Esophagus squamous epithelium (tissue), 5 donors: ENCODE measurements at regions not wholly inside any gene's neighbourhood (a gene's known extent, or its start where the extent isn't known, plus 50 kb on each side); places are given as distances from the start of the nearest gene placed in this dataset.

ENCODE experiments used
- DNase-seq: peaks from one replicate; lab custom pipeline; 2025; lab: John Stamatoyannopoulos, UW
- H3K27ac ChIP-seq, 4 donors: fragments of 200-600 bp; sonication (generic); one replicate each; pipeline ENCODE4 v1.5.1; 2016 to 2019; ENCODE audit warnings: mild to moderate bottlenecking in 1 of 4
- H3K27me3 ChIP-seq, 4 donors: fragments of 200-600 bp; sonication (generic); 1 replicate in 3 of 4; 2 replicates in 1 of 4; pipeline versions ENCODE4 v1.5.1 to v1.6.0; 2017 to 2021; ENCODE audit warnings: antibody characterized with exemption in 1 of 4
- H3K36me3 ChIP-seq, 3 donors: fragments of 200-600 bp; sonication (generic); one replicate each; pipeline ENCODE4 v1.5.1; 2016 to 2019
- H3K4me1 ChIP-seq, 3 donors: fragments of 200-600 bp; sonication (generic); one replicate each; pipeline ENCODE4 v1.5.1; 2017 to 2019
- H3K4me3 ChIP-seq, 4 donors: fragments of 200-600 bp; sonication (generic); 1 replicate in 3 of 4; 2 replicates in 1 of 4; pipeline ENCODE4 v1.5.1; 2016 to 2019; ENCODE audit warnings: mild to moderate bottlenecking in 2 of 4, moderate library complexity in 1 of 4
- H3K9me3 ChIP-seq, 3 donors: fragments of 200-600 bp; sonication (generic); one replicate each; pipeline ENCODE4 v1.5.1; 2016 to 2019
- POLR2A ChIP-seq, 4 donors: fragments of 450-650 bp; IDR thresholded peaks; one replicate each; pipeline ENCODE4 v1.6.1; 2017; ENCODE audit warnings: antibody characterized with exemption in 4 of 4, mild to moderate bottlenecking in 4 of 4, moderate library complexity in 3 of 4
- WGBS, 2 donors: methylation state at CpG; one replicate each; pipeline ENCODE4 v1.1.5; 2018; 5-methylcytosine and 5-hydroxymethylcytosine counted together
- intact Hi-C: fragments of 100-400 bp; cut with DNase I; formaldehyde crosslinking; loops from one replicate; pipeline ENCODE4 v1.15.0; 2022
- TF ChIP-seq, protein P1 (sequence below), 6 experiments: fragments of 450-650 bp in 4 of 6; fragments of 200-600 bp in 2 of 6; sonication (generic) in 2 of 6; IDR thresholded peaks; one replicate each; pipeline ENCODE4 v1.5.1; 2016 to 2019; ENCODE audit warnings: antibody characterized with exemption in 6 of 6, mild to moderate bottlenecking in 4 of 6, moderate library complexity in 4 of 6
- donor health status: DM: yes; HTN: yes; CAD: no.

DNA sequence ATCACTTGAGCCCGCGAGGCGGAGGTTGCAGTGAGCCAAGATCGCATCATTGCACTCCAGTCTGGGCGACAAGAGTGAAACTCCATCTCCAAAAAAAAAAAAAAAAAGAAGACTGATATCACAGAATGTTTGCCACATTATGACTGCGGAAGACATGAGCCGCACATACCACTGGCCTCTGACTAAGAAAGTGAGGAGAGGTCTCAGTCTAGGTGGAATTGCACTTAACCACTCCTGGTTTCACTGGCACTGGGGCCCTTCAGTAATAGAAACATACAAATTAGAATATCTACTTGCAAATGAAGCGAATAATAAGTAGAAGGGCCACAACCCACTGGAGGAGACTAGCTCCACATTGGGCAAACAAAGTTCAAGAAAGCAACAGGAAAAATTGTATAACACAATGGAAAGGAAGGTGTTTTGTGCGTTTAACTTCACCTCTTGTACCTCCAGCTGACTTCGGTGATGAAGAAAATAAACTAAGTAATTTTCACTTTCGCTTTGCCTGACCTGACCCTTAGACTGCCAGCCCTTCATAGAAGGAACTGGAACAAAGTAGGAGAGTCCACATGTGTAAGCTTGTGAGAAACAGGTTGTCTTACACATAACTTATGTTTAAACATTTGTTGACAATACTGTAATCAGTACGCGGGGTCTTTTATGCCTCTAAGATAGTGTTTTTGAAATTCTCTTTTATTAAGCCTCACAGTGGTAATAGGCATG, 147.5 kb upstream of the TSHZ2 start:
- Histone ChIP-seq H3K36me3 (no peaks in the 10 kb centered on the region), H3K4me1 (no peaks in the 10 kb centered on the region), H3K4me3 (peak overlapping the region in 1 of 4 donors; percentile 12), H3K27ac (no peak overlapping the region), H3K9me3 (peaks cover 0 to 4% (median 0%) of the 10 kb centered on the region in 3 donors), H3K27me3 (peaks cover 0 to 4% (median 0%) of the 10 kb centered on the region in 4 donors)
- intact Hi-C loops, result no loop called here
- 79 to 81% methylated on average over 13 of the region's 13 CpGs for WGBS, 2 donors
- TF ChIP-seq, protein P1, sequence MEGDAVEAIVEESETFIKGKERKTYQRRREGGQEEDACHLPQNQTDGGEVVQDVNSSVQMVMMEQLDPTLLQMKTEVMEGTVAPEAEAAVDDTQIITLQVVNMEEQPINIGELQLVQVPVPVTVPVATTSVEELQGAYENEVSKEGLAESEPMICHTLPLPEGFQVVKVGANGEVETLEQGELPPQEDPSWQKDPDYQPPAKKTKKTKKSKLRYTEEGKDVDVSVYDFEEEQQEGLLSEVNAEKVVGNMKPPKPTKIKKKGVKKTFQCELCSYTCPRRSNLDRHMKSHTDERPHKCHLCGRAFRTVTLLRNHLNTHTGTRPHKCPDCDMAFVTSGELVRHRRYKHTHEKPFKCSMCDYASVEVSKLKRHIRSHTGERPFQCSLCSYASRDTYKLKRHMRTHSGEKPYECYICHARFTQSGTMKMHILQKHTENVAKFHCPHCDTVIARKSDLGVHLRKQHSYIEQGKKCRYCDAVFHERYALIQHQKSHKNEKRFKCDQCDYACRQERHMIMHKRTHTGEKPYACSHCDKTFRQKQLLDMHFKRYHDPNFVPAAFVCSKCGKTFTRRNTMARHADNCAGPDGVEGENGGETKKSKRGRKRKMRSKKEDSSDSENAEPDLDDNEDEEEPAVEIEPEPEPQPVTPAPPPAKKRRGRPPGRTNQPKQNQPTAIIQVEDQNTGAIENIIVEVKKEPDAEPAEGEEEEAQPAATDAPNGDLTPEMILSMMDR (IDR thresholded peaks at IDR 0.05), result no peak
- no peak for TF ChIP-seq POLR2A (IDR thresholded peaks at IDR 0.05)
- DNase-seq, result no peak

DNA sequence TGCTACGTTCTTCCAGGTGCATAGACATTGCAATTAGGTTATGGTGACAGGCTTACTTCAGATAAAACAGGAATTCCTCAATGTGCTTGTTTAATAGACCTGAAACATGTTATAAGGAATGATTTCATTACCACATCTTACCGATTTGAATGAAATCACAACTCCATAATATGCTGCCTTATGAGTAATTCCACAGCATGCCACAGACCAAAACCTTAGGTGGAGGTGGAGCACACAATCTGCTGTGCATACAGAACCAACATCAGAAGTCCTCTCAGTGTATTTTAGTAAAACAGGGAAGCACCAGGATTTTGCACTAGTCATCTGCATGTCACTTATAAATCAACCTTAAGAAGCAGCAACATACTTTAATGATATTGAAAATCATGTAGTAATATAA, 148.9 kb upstream of the TSHZ2 start:
- Histone ChIP-seq H3K36me3 (no peaks in the 10 kb centered on the region), H3K27ac (no peak overlapping the region), H3K4me3 (no peak overlapping the region), H3K4me1 (no peaks in the 10 kb centered on the region), H3K27me3 (no peaks in the 10 kb centered on the region), H3K9me3 (no peaks in the 10 kb centered on the region)
- TF ChIP-seq POLR2A (IDR thresholded peaks at IDR 0.05), result no peak
- TF ChIP-seq, protein P1 (IDR thresholded peaks at IDR 0.05), result no peak
- no peak for DNase-seq
- WGBS, 2 donors, result 60 to 74% methylated on average over 2 of the region's 2 CpGs
- intact Hi-C loops, result no loop called here

DNA sequence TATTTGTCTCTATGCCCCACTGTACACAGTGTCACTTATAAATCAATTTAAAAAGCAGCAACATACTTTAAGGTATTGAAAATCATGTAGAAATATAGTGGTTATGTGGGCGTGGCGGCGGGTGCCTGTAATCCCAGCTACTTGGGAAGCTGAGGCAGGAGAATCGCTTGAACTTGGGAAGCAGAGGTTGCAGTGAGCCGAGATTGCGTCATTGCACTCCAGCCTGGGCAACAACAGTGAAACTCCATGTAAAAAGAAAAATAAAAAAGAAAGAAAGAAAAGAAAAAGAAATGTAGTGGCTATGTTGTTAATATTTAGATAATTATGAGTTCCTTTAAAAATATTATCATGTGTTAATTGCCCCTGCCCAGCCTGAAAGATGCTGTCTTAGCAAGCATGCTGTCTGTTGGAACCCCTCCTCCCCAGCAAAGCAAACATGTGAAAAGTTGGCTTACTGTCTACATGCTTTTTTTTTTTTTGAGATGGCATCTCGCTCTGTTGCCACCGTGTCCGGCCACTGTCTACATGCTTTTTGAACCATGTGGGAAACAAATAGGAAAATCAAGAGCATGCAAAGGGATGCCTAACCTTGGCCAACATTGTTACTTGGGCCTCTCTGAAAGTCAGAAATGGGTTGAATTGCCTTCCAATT, 151.4 kb upstream of the TSHZ2 start:
- Histone ChIP-seq H3K27ac (no peak overlapping the region), H3K36me3 (no peaks in the 10 kb centered on the region), H3K27me3 (no peaks in the 10 kb centered on the region), H3K4me1 (no peaks in the 10 kb centered on the region), H3K4me3 (no peak overlapping the region), H3K9me3 (no peaks in the 10 kb centered on the region)
- no peak for TF ChIP-seq POLR2A (IDR thresholded peaks at IDR 0.05)
- TF ChIP-seq, protein P1 (IDR thresholded peaks at IDR 0.05), result no peak
- DNase-seq, result no peak
- WGBS, 2 donors, result 85 to 92% methylated on average over 9 of the region's 9 CpGs
- intact Hi-C loops, result no loop called here

DNA sequence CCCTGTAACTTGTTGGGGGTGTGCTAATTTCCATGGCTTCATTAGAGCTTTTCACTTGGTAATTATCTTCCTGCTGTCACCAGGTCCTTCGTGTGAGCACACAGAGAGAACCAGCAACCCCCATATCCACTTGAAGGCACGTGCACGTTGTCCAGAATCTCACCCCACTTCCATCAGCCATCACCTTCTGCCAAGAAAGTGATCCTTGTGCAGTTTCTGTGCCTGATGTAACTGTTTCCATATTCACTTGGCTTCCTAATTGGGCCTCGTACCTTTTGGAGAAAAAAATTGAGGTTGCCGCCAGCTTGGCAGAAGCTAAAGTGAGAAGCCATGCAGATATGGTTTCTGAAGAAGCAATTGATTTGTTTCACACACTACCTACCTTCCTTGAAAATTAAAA, 153.7 kb upstream of the TSHZ2 start:
- no peak overlapping the region for H3K4me3 ChIP-seq
- intact Hi-C loops, result no loop called here
- 81 to 82% methylated on average over 4 to 5 of the region's 5 CpGs for WGBS, 2 donors
- H3K27ac ChIP-seq, result no peak overlapping the region
- TF ChIP-seq, protein P1 (IDR thresholded peaks at IDR 0.05), result no peak
- TF ChIP-seq POLR2A (IDR thresholded peaks at IDR 0.05), result no peak
- no peaks in the 10 kb centered on the region for H3K9me3 ChIP-seq
- H3K27me3 ChIP-seq, result no peaks in the 10 kb centered on the region
- no peak for DNase-seq
- H3K36me3 ChIP-seq, result no peaks in the 10 kb centered on the region
- no peaks in the 10 kb centered on the region for H3K4me1 ChIP-seq

DNA sequence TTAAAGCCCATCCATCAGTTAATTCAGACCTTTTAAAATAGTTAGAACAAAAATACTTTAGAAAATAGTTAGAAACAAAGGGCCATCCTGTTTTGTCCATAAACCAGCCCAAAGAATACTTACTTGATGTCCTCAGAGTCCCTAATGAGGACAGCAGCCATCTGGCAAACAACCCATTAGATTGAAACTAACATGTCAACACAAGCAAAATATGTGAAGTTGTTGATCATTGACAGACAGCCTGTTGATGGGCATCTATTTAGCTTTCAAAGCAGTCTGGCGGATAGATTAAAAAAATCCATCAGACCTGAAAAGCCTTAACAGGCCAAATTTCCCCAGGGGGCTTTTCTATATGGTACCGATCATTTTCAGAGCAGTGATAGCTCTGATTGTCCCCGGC, 154.2 kb upstream of the TSHZ2 start:
- no peak overlapping the region for H3K4me3 ChIP-seq
- TF ChIP-seq, protein P1 (IDR thresholded peaks at IDR 0.05), result no peak
- TF ChIP-seq POLR2A (IDR thresholded peaks at IDR 0.05), result no peak

More for the DNA sequence above, 154.2 kb upstream of the TSHZ2 start:
- H3K36me3 ChIP-seq, result no peaks in the 10 kb centered on the region
- no peaks in the 10 kb centered on the region for H3K9me3 ChIP-seq
- intact Hi-C loops, result no loop called here
- DNase-seq, result no peak
- WGBS, 2 donors, result 72 to 83% methylated on average over 2 to 3 of the region's 3 CpGs
- H3K4me1 ChIP-seq, result no peaks in the 10 kb centered on the region
- H3K27me3 ChIP-seq, result no peaks in the 10 kb centered on the region
- H3K27ac ChIP-seq, result no peak overlapping the region
